ENCODE measurements at regions not wholly inside any gene's neighbourhood (a gene's known extent, or its start where the extent isn't known, plus 50 kb on each side); places are given as distances from the start of the nearest gene placed in this dataset.
A peak's percentile ranks its signal among the peaks of the same experiment; 100 is the strongest.

DNA sequence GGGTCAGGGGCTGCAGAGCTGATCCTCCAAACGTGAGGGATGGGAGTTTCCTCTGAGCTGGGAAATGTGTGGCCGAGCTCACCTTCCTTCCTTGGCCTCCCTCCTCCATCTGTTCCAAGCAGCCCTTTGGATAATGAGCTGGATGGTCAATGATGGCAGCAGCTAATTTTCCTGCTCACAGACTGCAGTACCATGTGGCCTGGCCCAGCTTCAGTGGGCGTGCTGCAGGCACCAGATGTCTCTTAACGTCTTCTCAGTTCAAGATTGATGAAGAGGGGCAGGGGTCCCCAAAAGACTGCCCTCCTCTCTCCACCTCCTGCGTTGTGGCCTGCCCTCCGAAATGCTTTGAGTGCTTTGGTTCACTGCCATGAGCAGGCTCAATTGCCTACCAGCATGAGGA is 86.0 kb downstream of the UBIAD1 start:
- Histone ChIP-seq H3K36me3 (ENCODE audit: control insufficient read depth, low read length) (no peaks in the 10 kb centered on the region), H3F3A (ENCODE audit: control insufficient read depth, insufficient read depth) (no peaks in the 10 kb centered on the region), H3K27me3 (ENCODE audit: control insufficient read depth, low read length) (peaks cover 18% of the 10 kb centered on the region), H4K20me1 (ENCODE audit: control insufficient read depth, insufficient read depth, low read depth, low read length) (no peaks in the 10 kb centered on the region), H3K79me2 (ENCODE audit: control insufficient read depth, low read length) (no peaks in the 10 kb centered on the region), H3K27ac (ENCODE audit: low read depth, low read length) (no peak overlapping the region), H3K4me2 (ENCODE audit: low read length) (no peak overlapping the region), H3K9me3 (ENCODE audit: control insufficient read depth, insufficient read depth, low read length) (no peaks in the 10 kb centered on the region), H3K4me3 (ENCODE audit: low read length) (no peak overlapping the region), H3K4me1 (ENCODE audit: control insufficient read depth, low read length) (no peaks in the 10 kb centered on the region), H3K9me2 (replicated peaks; ENCODE audit: control insufficient read depth, low read length) (no peaks in the 10 kb centered on the region)
- TF ChIP-seq, protein P1, sequence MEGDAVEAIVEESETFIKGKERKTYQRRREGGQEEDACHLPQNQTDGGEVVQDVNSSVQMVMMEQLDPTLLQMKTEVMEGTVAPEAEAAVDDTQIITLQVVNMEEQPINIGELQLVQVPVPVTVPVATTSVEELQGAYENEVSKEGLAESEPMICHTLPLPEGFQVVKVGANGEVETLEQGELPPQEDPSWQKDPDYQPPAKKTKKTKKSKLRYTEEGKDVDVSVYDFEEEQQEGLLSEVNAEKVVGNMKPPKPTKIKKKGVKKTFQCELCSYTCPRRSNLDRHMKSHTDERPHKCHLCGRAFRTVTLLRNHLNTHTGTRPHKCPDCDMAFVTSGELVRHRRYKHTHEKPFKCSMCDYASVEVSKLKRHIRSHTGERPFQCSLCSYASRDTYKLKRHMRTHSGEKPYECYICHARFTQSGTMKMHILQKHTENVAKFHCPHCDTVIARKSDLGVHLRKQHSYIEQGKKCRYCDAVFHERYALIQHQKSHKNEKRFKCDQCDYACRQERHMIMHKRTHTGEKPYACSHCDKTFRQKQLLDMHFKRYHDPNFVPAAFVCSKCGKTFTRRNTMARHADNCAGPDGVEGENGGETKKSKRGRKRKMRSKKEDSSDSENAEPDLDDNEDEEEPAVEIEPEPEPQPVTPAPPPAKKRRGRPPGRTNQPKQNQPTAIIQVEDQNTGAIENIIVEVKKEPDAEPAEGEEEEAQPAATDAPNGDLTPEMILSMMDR (IDR thresholded peaks at IDR 0.05; ENCODE audit: low read depth, low read length, poor library complexity, severe bottlenecking) = no peak
- TF ChIP-seq EZH2phosphoT487 (IDR thresholded peaks at IDR 0.05; ENCODE audit: borderline replicate concordance, low read length) = no peak

DNA sequence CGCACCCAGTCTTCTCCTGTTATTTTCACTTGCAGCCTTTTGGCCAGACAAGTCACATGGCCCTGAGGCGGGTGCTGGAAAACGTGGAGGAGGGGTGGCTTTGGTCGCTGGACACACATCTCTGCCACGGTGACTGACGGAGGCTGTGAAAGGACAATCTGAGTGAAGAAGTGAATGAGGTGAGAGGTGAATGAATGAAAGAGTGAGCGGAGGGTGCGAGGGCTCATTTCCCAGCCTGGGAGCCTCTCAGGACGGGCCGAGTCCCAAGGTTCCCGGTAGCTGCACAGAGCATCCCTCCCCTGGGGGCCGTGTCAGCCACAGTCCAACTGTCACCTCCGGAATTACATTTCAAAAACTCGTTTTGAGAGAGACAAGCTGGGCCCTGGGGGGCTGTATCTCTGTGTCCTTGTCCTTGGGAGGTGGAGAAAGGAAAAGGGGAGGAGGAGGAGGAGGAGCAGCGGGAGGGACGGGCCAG is 89.6 kb downstream of the UBIAD1 start:
- TF ChIP-seq, protein P1 (IDR thresholded peaks at IDR 0.05; ENCODE audit: low read depth, low read length, poor library complexity, severe bottlenecking) = no peak
- TF ChIP-seq EZH2phosphoT487 (IDR thresholded peaks at IDR 0.05; ENCODE audit: borderline replicate concordance, low read length) = no peak
- Histone ChIP-seq H3K4me3 (ENCODE audit: low read length) (no peak overlapping the region), H4K20me1 (ENCODE audit: control insufficient read depth, insufficient read depth, low read depth, low read length) (no peaks in the 10 kb centered on the region), H3K36me3 (ENCODE audit: control insufficient read depth, low read length) (no peaks in the 10 kb centered on the region), H3K27ac (ENCODE audit: low read depth, low read length) (no peak overlapping the region), H3K9me3 (ENCODE audit: control insufficient read depth, insufficient read depth, low read length) (peaks cover 4% of the 10 kb centered on the region; the same call in 1 of the 2 replicates), H3K79me2 (ENCODE audit: control insufficient read depth, low read length) (no peaks in the 10 kb centered on the region), H3K4me2 (ENCODE audit: low read length) (no peak overlapping the region), H3K27me3 (ENCODE audit: control insufficient read depth, low read length) (peaks cover 7% of the 10 kb centered on the region; the same call in 1 of the 2 replicates), H3K9me2 (replicated peaks; ENCODE audit: control insufficient read depth, low read length) (no peaks in the 10 kb centered on the region), H3F3A (ENCODE audit: control insufficient read depth, insufficient read depth) (no peaks in the 10 kb centered on the region), H3K4me1 (ENCODE audit: control insufficient read depth, low read length) (peaks cover 7% of the 10 kb centered on the region)

DNA sequence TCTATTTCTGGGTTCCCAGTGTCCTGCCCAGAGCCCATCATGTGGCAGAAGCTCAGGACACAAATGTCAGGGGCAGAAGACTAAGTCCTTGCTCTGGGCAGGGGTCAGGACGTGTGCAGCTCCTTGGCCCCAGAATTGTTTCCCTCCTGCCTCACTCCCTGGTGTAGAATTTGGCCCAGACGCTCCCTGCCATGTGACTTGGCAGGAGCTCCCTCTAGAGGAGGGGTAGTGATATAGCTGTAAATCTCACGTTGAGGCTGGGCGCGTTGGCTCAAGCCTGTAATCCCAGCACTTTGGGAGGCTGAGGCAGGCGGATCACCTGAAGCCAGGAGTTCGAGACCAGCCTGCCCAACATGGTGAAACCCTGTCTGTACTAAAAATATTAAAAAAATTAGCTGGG is 91.2 kb downstream of the UBIAD1 start:
- H3K27ac ChIP-seq (ENCODE audit: low read depth, low read length) = no peak overlapping the region
- no peak overlapping the region for H3K4me3 ChIP-seq (ENCODE audit: low read length)
- peaks cover 7% of the 10 kb centered on the region for H3K4me1 ChIP-seq (ENCODE audit: control insufficient read depth, low read length)
- no peak overlapping the region for H3K4me2 ChIP-seq (ENCODE audit: low read length)
- H3F3A ChIP-seq (ENCODE audit: control insufficient read depth, insufficient read depth) = no peaks in the 10 kb centered on the region
- peaks cover 4% of the 10 kb centered on the region; the same call in 1 of the 2 replicates for H3K9me3 ChIP-seq (ENCODE audit: control insufficient read depth, insufficient read depth, low read length)
- peaks cover 8% of the 10 kb centered on the region; the same call in 1 of the 2 replicates for H3K27me3 ChIP-seq (ENCODE audit: control insufficient read depth, low read length)
- H3K9me2 ChIP-seq (replicated peaks; ENCODE audit: control insufficient read depth, low read length) = no peaks in the 10 kb centered on the region
- TF ChIP-seq, protein P1 (IDR thresholded peaks at IDR 0.05; ENCODE audit: low read depth, low read length, poor library complexity, severe bottlenecking) = peak; percentile 48
- no peak for TF ChIP-seq EZH2phosphoT487 (IDR thresholded peaks at IDR 0.05; ENCODE audit: borderline replicate concordance, low read length)
- no peaks in the 10 kb centered on the region for H4K20me1 ChIP-seq (ENCODE audit: control insufficient read depth, insufficient read depth, low read depth, low read length)
- H3K36me3 ChIP-seq (ENCODE audit: control insufficient read depth, low read length) = no peaks in the 10 kb centered on the region
- H3K79me2 ChIP-seq (ENCODE audit: control insufficient read depth, low read length) = no peaks in the 10 kb centered on the region

Measured in DOHH2 (cell line).